HepG2 (cell line): ENCODE measurements at regions not wholly inside any gene's neighbourhood (a gene's known extent, or its start where the extent isn't known, plus 50 kb on each side); places are given as distances from the start of the nearest gene placed in this dataset.

Source experiments
- FOSL2 ChIP-seq: sonication (generic); formaldehyde crosslinking; IDR thresholded peaks from 2 replicates; pipeline ENCODE4 v1.4.0; 2020; ENCODE audit warnings: missing genetic modification reagents
- GABPB1 ChIP-seq: IDR thresholded peaks from 2 replicates; pipeline ENCODE4 v1.6.1; 2016; ENCODE audit warnings: mild to moderate bottlenecking, missing genetic modification reagents, moderate library complexity, missing compliant biosample characterization
- NFIB ChIP-seq: sonication (generic); formaldehyde crosslinking; IDR thresholded peaks from 2 replicates; pipeline ENCODE4 v1.9.0; 2021; ENCODE audit warnings: missing genetic modification reagents, mild to moderate bottlenecking, borderline replicate concordance
- NFYB ChIP-seq: sonication (generic); formaldehyde crosslinking; IDR thresholded peaks from 2 replicates; pipeline ENCODE4 v1.4.0; 2020; ENCODE audit warnings: missing genetic modification reagents
- POLR2A ChIP-seq, 2 experiments: IDR thresholded peaks; 2 replicates each; pipeline ENCODE4 v1.6.1; 2011; ENCODE audit warnings: low read depth in 2 of 2, low read length in 2 of 2, mild to moderate bottlenecking in 1 of 2, moderate library complexity in 1 of 2; ENCODE audit not compliant: insufficient read depth in 1 of 2
- SETDB1 ChIP-seq: sonication (generic); formaldehyde crosslinking; IDR thresholded peaks from 2 replicates; pipeline ENCODE4 v1.5.1; 2020; ENCODE audit warnings: missing genetic modification reagents, mild to moderate bottlenecking, borderline replicate concordance
- SIN3A ChIP-seq: IDR thresholded peaks from 2 replicates; pipeline ENCODE4 v1.6.1; 2011; ENCODE audit warnings: low read depth, mild to moderate bottlenecking, control low read depth, low read length, borderline replicate concordance
- SMAD1 ChIP-seq: sonication (generic); formaldehyde crosslinking; IDR thresholded peaks from 2 replicates; pipeline ENCODE4 v1.4.0; 2020; ENCODE audit warnings: missing genetic modification reagents, low read depth, mild to moderate bottlenecking, borderline replicate concordance
- ZKSCAN5 ChIP-seq: sonication (generic); formaldehyde crosslinking; IDR thresholded peaks from 2 replicates; pipeline ENCODE4 v1.5.1; 2020; ENCODE audit warnings: mild to moderate bottlenecking, missing genetic modification reagents
- ZNF101 ChIP-seq: sonication (generic); formaldehyde crosslinking; IDR thresholded peaks from 2 replicates; pipeline ENCODE4 v1.4.0; 2020; ENCODE audit warnings: mild to moderate bottlenecking, low read depth, missing genetic modification reagents, borderline replicate concordance
- ZNF292 ChIP-seq: sonication (generic); formaldehyde crosslinking; IDR thresholded peaks from 2 replicates; pipeline ENCODE4 v1.8.1; 2022; ENCODE audit warnings: mild to moderate bottlenecking, low read depth, missing genetic modification reagents, borderline replicate concordance
- TF ChIP-seq, protein P1 (sequence below): sonication (generic); formaldehyde crosslinking; IDR thresholded peaks from 2 replicates; pipeline ENCODE4 v1.4.0; 2020; ENCODE audit warnings: missing genetic modification reagents
- TF ChIP-seq, protein P2 (sequence below): sonication (generic); formaldehyde crosslinking; IDR thresholded peaks from 2 replicates; pipeline ENCODE4 v1.5.0; 2020; ENCODE audit warnings: mild to moderate bottlenecking, missing genetic modification reagents, moderate library complexity
- TF ChIP-seq, protein P3 (sequence below): sonication (generic); formaldehyde crosslinking; IDR thresholded peaks from 2 replicates; pipeline ENCODE4 v1.4.0; 2020; ENCODE audit warnings: missing genetic modification reagents, borderline replicate concordance

DNA sequence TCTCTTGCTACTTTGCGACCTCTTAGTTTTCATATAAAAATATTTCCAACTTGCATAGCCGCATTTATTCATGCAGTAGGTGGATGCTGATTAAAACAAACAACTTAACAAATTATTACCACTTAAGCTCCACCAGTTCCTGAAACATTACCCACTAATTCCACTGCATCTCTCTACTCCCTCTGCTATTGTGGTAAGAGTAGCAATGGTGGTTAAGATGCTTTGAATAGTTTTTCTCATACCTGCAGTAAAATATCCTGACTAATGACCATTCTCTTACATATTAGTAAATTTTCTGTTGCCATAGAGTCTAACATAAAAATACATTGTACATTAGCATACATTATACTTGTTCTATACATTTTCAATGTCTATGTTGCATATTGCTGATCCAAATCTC is 397.6 kb upstream of the PLSCR5 start:
- TF ChIP-seq FOSL2 (CRISPR knock-in tag) (no peak), ZNF101 (no peak), SMAD1 (CRISPR knock-in tag) (no peak), ZNF292 (CRISPR knock-in tag) (no peak), NFYB (no peak), POLR2A (IDR thresholded peaks at IDR 0.05; ENCODE audit: insufficient read depth in 1 of 2, low read depth in 2 of 2, low read length in 2 of 2) (no peak), GABPB1 (CRISPR knock-in tag) (no peak), SIN3A (no peak), SETDB1 (CRISPR knock-in tag) (no peak), NFIB (CRISPR knock-in tag) (no peak), ZKSCAN5 (CRISPR knock-in tag) (no peak)
- TF ChIP-seq, protein P1, sequence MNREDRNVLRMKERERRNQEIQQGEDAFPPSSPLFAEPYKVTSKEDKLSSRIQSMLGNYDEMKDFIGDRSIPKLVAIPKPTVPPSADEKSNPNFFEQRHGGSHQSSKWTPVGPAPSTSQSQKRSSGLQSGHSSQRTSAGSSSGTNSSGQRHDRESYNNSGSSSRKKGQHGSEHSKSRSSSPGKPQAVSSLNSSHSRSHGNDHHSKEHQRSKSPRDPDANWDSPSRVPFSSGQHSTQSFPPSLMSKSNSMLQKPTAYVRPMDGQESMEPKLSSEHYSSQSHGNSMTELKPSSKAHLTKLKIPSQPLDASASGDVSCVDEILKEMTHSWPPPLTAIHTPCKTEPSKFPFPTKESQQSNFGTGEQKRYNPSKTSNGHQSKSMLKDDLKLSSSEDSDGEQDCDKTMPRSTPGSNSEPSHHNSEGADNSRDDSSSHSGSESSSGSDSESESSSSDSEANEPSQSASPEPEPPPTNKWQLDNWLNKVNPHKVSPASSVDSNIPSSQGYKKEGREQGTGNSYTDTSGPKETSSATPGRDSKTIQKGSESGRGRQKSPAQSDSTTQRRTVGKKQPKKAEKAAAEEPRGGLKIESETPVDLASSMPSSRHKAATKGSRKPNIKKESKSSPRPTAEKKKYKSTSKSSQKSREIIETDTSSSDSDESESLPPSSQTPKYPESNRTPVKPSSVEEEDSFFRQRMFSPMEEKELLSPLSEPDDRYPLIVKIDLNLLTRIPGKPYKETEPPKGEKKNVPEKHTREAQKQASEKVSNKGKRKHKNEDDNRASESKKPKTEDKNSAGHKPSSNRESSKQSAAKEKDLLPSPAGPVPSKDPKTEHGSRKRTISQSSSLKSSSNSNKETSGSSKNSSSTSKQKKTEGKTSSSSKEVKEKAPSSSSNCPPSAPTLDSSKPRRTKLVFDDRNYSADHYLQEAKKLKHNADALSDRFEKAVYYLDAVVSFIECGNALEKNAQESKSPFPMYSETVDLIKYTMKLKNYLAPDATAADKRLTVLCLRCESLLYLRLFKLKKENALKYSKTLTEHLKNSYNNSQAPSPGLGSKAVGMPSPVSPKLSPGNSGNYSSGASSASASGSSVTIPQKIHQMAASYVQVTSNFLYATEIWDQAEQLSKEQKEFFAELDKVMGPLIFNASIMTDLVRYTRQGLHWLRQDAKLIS (CRISPR knock-in tag) = no peak
- TF ChIP-seq, protein P2, sequence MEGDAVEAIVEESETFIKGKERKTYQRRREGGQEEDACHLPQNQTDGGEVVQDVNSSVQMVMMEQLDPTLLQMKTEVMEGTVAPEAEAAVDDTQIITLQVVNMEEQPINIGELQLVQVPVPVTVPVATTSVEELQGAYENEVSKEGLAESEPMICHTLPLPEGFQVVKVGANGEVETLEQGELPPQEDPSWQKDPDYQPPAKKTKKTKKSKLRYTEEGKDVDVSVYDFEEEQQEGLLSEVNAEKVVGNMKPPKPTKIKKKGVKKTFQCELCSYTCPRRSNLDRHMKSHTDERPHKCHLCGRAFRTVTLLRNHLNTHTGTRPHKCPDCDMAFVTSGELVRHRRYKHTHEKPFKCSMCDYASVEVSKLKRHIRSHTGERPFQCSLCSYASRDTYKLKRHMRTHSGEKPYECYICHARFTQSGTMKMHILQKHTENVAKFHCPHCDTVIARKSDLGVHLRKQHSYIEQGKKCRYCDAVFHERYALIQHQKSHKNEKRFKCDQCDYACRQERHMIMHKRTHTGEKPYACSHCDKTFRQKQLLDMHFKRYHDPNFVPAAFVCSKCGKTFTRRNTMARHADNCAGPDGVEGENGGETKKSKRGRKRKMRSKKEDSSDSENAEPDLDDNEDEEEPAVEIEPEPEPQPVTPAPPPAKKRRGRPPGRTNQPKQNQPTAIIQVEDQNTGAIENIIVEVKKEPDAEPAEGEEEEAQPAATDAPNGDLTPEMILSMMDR (CRISPR knock-in tag) = no peak
- TF ChIP-seq, protein P3, sequence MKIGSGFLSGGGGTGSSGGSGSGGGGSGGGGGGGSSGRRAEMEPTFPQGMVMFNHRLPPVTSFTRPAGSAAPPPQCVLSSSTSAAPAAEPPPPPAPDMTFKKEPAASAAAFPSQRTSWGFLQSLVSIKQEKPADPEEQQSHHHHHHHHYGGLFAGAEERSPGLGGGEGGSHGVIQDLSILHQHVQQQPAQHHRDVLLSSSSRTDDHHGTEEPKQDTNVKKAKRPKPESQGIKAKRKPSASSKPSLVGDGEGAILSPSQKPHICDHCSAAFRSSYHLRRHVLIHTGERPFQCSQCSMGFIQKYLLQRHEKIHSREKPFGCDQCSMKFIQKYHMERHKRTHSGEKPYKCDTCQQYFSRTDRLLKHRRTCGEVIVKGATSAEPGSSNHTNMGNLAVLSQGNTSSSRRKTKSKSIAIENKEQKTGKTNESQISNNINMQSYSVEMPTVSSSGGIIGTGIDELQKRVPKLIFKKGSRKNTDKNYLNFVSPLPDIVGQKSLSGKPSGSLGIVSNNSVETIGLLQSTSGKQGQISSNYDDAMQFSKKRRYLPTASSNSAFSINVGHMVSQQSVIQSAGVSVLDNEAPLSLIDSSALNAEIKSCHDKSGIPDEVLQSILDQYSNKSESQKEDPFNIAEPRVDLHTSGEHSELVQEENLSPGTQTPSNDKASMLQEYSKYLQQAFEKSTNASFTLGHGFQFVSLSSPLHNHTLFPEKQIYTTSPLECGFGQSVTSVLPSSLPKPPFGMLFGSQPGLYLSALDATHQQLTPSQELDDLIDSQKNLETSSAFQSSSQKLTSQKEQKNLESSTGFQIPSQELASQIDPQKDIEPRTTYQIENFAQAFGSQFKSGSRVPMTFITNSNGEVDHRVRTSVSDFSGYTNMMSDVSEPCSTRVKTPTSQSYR = no peak
